Osteoblast (primary cell): ENCODE measurements at regions not wholly inside any gene's neighbourhood (a gene's known extent, or its start where the extent isn't known, plus 50 kb on each side); places are given as distances from the start of the nearest gene placed in this dataset.

Experiments
- DNase-seq: peaks from one replicate; pipeline ENCODE4 v3.0.0; 2011; ENCODE audit warnings: low spot score, mixed read lengths; ENCODE audit not compliant: insufficient read length; ENCODE audit errors: missing footprints
- H2AFZ ChIP-seq: 2 replicates; pipeline ENCODE4 v1.6.0; 2011; ENCODE audit warnings: mild to moderate bottlenecking, low read length
- H3K27ac ChIP-seq: 2 replicates; pipeline ENCODE4 v1.5.1; 2011; ENCODE audit warnings: mild to moderate bottlenecking, low read depth, low read length, moderate library complexity
- H3K27me3 ChIP-seq: 2 replicates; pipeline ENCODE4 v1.6.0; 2012; ENCODE audit warnings: mild to moderate bottlenecking, control low read depth, inconsistent platforms, low read length, moderate library complexity; ENCODE audit not compliant: insufficient read depth
- H3K36me3 ChIP-seq: 2 replicates; pipeline ENCODE4 v1.5.1; 2011; ENCODE audit warnings: mild to moderate bottlenecking, low read length, control low read depth, moderate library complexity; ENCODE audit not compliant: insufficient read depth
- H3K4me1 ChIP-seq: 2 replicates; pipeline ENCODE4 v1.5.1; 2011; ENCODE audit warnings: mild to moderate bottlenecking, low read length, control low read depth, moderate library complexity; ENCODE audit not compliant: insufficient read depth
- H3K4me2 ChIP-seq: 2 replicates; pipeline ENCODE4 v1.6.0; 2011; ENCODE audit warnings: mild to moderate bottlenecking, low read length; ENCODE audit not compliant: insufficient read depth
- H3K4me3 ChIP-seq: fragments of 200-600 bp; sonication (generic); 3 replicates; pipeline ENCODE4 v1.5.1; 2012; ENCODE audit warnings: mild to moderate bottlenecking, low read length, inconsistent platforms; ENCODE audit not compliant: insufficient read depth
- H3K79me2 ChIP-seq: 2 replicates; pipeline ENCODE4 v1.6.0; 2012; ENCODE audit warnings: mild to moderate bottlenecking, low read length, control low read depth, inconsistent platforms; ENCODE audit not compliant: insufficient read depth
- H3K9me3 ChIP-seq: 2 replicates; pipeline ENCODE4 v1.5.1; 2011; ENCODE audit warnings: low read depth, low read length, control low read depth
- H4K20me1 ChIP-seq: 2 replicates; pipeline ENCODE4 v1.6.0; 2012; ENCODE audit warnings: mild to moderate bottlenecking, low read length, control low read depth; ENCODE audit not compliant: insufficient read depth
- CTCF ChIP-seq: IDR thresholded peaks from 2 replicates; pipeline ENCODE4 v1.5.1; 2011; ENCODE audit warnings: mild to moderate bottlenecking, low read depth, low read length, moderate library complexity; ENCODE audit errors: extremely low read depth

GRCh38 chr1:29438991-29439390 is 202.7 kb downstream of the PTPRU start:
- no peak for TF ChIP-seq CTCF
- no peak overlapping the region for H3K4me3 ChIP-seq
- no peak overlapping the region for H3K4me2 ChIP-seq
- no peak overlapping the region for H2AFZ ChIP-seq
- no peaks in the 10 kb centered on the region for H3K79me2 ChIP-seq
- no peaks in the 10 kb centered on the region for H3K9me3 ChIP-seq
- no peaks in the 10 kb centered on the region for H3K36me3 ChIP-seq
- H3K4me1 ChIP-seq, result no peaks in the 10 kb centered on the region
- H4K20me1 ChIP-seq, result no peaks in the 10 kb centered on the region
- H3K27ac ChIP-seq, result no peak overlapping the region
- DNase-seq, result no peak
- peaks cover 12% of the 10 kb centered on the region for H3K27me3 ChIP-seq

GRCh38 chr1:29437946-29438345 is 201.6 kb downstream of the PTPRU start:
- H3K36me3 ChIP-seq, result no peaks in the 10 kb centered on the region
- H3K79me2 ChIP-seq, result no peaks in the 10 kb centered on the region
- H3K27me3 ChIP-seq, result peaks cover 12% of the 10 kb centered on the region
- no peak overlapping the region for H3K27ac ChIP-seq
- no peak overlapping the region for H2AFZ ChIP-seq
- no peak overlapping the region for H3K4me3 ChIP-seq
- no peak overlapping the region for H3K4me2 ChIP-seq
- no peak for DNase-seq
- H3K4me1 ChIP-seq, result no peaks in the 10 kb centered on the region
- no peaks in the 10 kb centered on the region for H4K20me1 ChIP-seq
- TF ChIP-seq CTCF, result no peak
- no peaks in the 10 kb centered on the region for H3K9me3 ChIP-seq

GRCh38 chr1:29436181-29436785 is 200.0 kb downstream of the PTPRU start:
- Histone ChIP-seq H3K4me2 (no peak overlapping the region), H4K20me1 (no peaks in the 10 kb centered on the region), H3K9me3 (no peaks in the 10 kb centered on the region), H3K4me1 (no peaks in the 10 kb centered on the region), H3K4me3 (no peak overlapping the region), H3K36me3 (no peaks in the 10 kb centered on the region), H3K27ac (no peak overlapping the region), H2AFZ (no peak overlapping the region), H3K79me2 (no peaks in the 10 kb centered on the region), H3K27me3 (peaks cover 14% of the 10 kb centered on the region)
- no peak for DNase-seq
- TF ChIP-seq CTCF, result no peak

GRCh38 chr1:29433830-29434229 is 197.5 kb downstream of the PTPRU start:
- H3K4me3 ChIP-seq, result no peak overlapping the region
- no peak for DNase-seq
- peaks cover 6% of the 10 kb centered on the region for H3K27me3 ChIP-seq
- H3K36me3 ChIP-seq, result no peaks in the 10 kb centered on the region
- H3K4me2 ChIP-seq, result no peak overlapping the region
- TF ChIP-seq CTCF, result no peak
- H3K79me2 ChIP-seq, result no peaks in the 10 kb centered on the region
- no peak overlapping the region for H3K27ac ChIP-seq
- H3K4me1 ChIP-seq, result no peaks in the 10 kb centered on the region
- no peak overlapping the region for H2AFZ ChIP-seq
- no peaks in the 10 kb centered on the region for H3K9me3 ChIP-seq
- H4K20me1 ChIP-seq, result no peaks in the 10 kb centered on the region
